ENCODE measurements at regions not wholly inside any gene's neighbourhood (a gene's known extent, or its start where the extent isn't known, plus 50 kb on each side); places are given as distances from the start of the nearest gene placed in this dataset.
A peak's percentile ranks its signal among the peaks of the same experiment; 100 is the strongest.
"Not testable (repeated sequence)": the region's sequence is repeated elsewhere in the genome, so short reads cannot be mapped to it uniquely, and the experiment has no call there.

DNA sequence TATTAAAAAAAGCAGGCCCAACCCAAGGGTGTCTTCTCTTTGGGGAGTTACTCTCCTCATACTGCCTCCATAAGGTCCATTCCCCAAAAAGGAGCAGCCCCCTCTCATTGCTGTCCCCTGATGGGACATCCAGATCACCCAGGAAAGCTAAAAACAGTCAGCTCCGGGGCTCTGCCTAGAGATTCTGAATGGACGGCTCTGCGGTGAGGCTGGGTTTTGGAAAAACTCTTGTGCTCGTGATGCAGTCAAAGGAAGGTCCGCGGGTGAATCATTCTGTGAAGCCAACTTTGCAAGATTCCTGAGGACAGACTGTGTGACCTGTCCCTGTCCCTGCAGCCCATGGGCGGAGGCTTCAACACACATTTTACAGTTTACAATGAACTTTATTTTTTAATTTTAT is 351.5 kb downstream of the TYW1 start:
- no peaks in the 10 kb centered on the region for H3K4me1 ChIP-seq
- H3K27me3 ChIP-seq = no peaks in the 10 kb centered on the region
- H3K27ac ChIP-seq = no peak overlapping the region
- no peak overlapping the region for H3K9ac ChIP-seq (ENCODE audit: low read depth in 2 of 2, low read length in 2 of 2)
- peak; percentile 9 for DNase-seq
- TF ChIP-seq, protein P1, sequence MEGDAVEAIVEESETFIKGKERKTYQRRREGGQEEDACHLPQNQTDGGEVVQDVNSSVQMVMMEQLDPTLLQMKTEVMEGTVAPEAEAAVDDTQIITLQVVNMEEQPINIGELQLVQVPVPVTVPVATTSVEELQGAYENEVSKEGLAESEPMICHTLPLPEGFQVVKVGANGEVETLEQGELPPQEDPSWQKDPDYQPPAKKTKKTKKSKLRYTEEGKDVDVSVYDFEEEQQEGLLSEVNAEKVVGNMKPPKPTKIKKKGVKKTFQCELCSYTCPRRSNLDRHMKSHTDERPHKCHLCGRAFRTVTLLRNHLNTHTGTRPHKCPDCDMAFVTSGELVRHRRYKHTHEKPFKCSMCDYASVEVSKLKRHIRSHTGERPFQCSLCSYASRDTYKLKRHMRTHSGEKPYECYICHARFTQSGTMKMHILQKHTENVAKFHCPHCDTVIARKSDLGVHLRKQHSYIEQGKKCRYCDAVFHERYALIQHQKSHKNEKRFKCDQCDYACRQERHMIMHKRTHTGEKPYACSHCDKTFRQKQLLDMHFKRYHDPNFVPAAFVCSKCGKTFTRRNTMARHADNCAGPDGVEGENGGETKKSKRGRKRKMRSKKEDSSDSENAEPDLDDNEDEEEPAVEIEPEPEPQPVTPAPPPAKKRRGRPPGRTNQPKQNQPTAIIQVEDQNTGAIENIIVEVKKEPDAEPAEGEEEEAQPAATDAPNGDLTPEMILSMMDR (IDR thresholded peaks at IDR 0.05) = no peak
- H3K9me3 ChIP-seq = no peaks in the 10 kb centered on the region
- no peak overlapping the region for H3K4me3 ChIP-seq
- H3K36me3 ChIP-seq = no peaks in the 10 kb centered on the region
- intact Hi-C loops (cut with DNase I) = no loop called here

DNA sequence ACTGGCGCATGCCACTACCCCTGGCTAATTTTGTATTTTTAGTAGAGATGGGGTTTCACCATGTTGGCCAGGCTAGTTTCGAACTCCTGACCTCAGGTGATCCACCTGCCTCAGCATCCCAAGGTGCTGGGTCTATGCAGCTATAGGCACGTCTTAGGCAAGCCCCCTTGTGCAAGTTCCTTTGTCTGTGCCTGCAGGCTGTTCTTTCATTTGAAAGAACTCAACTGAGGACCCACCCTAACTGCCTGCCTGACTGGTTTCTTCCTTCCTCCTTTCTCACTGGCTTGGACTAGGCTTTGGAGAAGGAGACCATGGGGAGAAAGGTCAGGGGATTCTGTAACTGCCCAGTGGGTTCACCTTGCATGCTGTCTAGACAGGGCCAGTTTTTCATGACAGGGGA is 361.0 kb downstream of the TYW1 start:
- intact Hi-C loops (cut with DNase I); DNase-seq; H3K4me1 ChIP-seq; H3K9ac ChIP-seq (ENCODE audit: low read depth in 2 of 2, low read length in 2 of 2); H3K36me3 ChIP-seq; H3K27ac ChIP-seq; H3K27me3 ChIP-seq; H3K4me3 ChIP-seq; H3K9me3 ChIP-seq: not testable (repeated sequence)

DNA sequence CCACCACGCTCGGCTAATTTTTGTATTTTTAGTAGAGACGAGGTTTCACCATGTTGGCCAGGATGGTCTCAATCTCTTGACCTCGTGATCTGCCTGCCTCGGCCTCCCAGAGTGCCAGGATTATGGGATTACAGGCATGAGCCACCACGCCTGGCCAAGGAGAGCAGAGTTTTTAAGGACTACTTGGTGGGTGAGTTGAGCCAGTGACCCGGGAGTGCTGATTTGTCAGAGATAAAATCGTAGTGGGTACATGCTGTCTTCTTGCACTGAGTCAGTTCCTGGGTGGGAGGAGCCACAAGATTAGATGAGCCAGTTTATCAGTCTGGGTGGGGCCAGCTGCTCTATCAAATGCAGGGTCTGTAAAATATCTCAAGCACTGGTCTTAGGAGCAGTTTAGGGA is 361.7 kb downstream of the TYW1 start:
- H3K36me3 ChIP-seq; H3K27me3 ChIP-seq; intact Hi-C loops (cut with DNase I); H3K9me3 ChIP-seq; H3K4me1 ChIP-seq; H3K4me3 ChIP-seq; H3K9ac ChIP-seq (ENCODE audit: low read depth in 2 of 2, low read length in 2 of 2); DNase-seq; H3K27ac ChIP-seq: not testable (repeated sequence)

DNA sequence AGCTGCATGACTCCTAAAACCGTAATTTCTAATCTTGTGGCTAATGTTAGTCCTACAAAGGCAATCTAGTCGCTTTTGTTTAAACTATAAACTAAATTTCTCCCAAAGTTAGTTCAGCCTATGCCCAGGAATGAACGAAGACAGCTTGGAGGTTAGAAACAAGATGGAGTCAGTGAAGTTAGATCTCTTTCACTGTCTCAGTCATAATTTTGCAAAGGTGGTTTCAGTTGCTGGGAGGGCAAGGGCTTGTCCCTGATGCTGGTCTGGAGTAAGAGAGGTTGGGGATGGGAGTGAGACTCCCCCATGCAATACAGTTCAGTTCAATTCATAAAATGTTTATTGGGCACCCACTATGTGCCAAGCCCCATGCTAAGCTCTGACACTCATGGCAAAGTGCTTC is 362.1 kb downstream of the TYW1 start:
- not testable (repeated sequence) for H3K27ac ChIP-seq

DNA sequence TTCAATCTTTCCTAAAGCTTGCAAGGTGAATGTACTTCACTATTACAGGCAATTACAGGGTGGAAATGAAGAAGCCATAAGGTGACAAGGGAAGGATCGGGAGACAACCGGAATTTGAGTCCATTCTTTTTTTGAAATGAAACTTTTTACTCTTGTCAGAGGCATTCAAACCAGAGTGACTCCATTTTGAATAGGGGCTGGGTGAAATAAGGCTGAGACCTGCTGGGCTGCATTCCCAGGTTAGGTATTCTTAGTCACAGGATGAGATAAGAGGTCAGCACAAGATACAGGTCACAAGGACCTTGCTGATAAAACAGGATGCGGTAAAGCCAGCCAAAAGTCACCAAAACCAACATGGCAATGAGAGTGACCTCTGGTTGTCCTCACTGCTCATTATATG is 363.3 kb downstream of the TYW1 start:
- Histone ChIP-seq H3K27ac (no peak overlapping the region), H3K4me3 (no peak overlapping the region), H3K27me3 (no peaks in the 10 kb centered on the region), H3K9me3 (no peaks in the 10 kb centered on the region), H3K4me1 (no peaks in the 10 kb centered on the region), H3K9ac (ENCODE audit: low read depth in 2 of 2, low read length in 2 of 2) (no peak overlapping the region), H3K36me3 (no peaks in the 10 kb centered on the region)
- TF ChIP-seq, protein P1 (IDR thresholded peaks at IDR 0.05) = no peak
- intact Hi-C loops (cut with DNase I) = no loop called here
- DNase-seq = no peak

More for the DNA sequence above, 362.1 kb downstream of the TYW1 start:
- H3K9me3 ChIP-seq; H3K4me3 ChIP-seq; H3K27me3 ChIP-seq; H3K4me1 ChIP-seq; H3K36me3 ChIP-seq; DNase-seq; H3K9ac ChIP-seq (ENCODE audit: low read depth in 2 of 2, low read length in 2 of 2); intact Hi-C loops (cut with DNase I): not testable (repeated sequence)

DNA sequence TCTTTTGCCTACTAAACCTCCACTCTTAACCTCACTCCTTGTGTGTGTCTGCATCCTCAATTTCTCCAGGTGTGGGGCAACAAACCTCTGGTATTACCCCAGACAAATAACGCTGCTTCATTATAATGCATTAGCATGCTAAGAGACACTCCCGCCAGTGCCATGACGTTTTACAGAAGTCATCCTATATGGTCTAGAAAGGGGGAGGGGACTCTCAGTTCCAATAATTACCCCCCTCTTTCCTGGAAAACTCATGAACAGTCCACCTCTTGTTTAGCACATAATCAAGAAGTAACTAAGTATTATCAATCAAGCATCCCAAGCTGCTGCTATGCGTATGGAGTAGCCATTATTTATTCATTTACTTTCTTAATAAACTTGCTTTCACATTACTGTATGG is 364.5 kb downstream of the TYW1 start:
- H3K36me3 ChIP-seq = no peaks in the 10 kb centered on the region
- no peaks in the 10 kb centered on the region for H3K4me1 ChIP-seq
- TF ChIP-seq, protein P1 (IDR thresholded peaks at IDR 0.05) = no peak
- H3K27me3 ChIP-seq = no peaks in the 10 kb centered on the region
- H3K4me3 ChIP-seq = no peak overlapping the region
- intact Hi-C loops (cut with DNase I) = no loop called here
- DNase-seq = no peak
- H3K27ac ChIP-seq = no peak overlapping the region
- H3K9ac ChIP-seq (ENCODE audit: low read depth in 2 of 2, low read length in 2 of 2) = no peak overlapping the region
- H3K9me3 ChIP-seq = no peaks in the 10 kb centered on the region

DNA sequence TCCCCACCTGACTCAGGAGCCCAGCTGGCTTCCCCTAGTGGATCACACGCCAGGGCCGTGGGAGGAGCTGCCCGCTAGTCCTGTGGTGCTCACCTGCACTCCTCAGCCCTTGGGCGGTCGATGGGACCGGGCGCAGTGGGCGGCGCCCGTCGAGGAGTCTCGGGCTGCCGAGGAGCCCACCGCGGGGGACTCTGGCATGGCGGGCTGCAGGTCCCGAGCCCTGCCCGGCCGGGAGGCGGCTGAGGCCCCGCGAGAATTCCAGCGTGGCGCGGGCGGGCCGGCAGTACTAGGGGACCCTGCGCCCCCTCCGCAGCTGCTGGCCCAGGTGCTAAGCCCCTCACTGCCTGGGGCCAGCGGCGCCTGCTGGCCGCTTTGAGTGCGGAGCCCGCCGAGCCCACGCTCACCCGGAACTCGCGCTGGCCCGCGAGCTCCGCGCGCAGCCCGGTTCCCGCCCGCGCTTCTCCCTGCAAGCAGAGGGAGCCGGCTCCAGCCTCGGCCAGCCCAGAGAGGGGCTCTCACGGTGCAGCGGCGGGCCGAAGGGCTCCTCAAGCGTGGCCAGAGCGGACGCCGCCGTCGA is 367.9 kb downstream of the TYW1 start:
- intact Hi-C loops (cut with DNase I) = no loop called here
- no peaks in the 10 kb centered on the region for H3K9me3 ChIP-seq
- TF ChIP-seq, protein P1 (IDR thresholded peaks at IDR 0.05) = no peak
- no peaks in the 10 kb centered on the region for H3K4me1 ChIP-seq
- no peak overlapping the region for H3K4me3 ChIP-seq
- H3K9ac ChIP-seq (ENCODE audit: low read depth in 2 of 2, low read length in 2 of 2) = no peak overlapping the region
- no peaks in the 10 kb centered on the region for H3K36me3 ChIP-seq
- DNase-seq = no peak
- no peaks in the 10 kb centered on the region for H3K27me3 ChIP-seq
- no peak overlapping the region for H3K27ac ChIP-seq

Measured in colonic mucosa (tissue), 4 donors.